Endothelial cell of umbilical vein (primary cell): ENCODE measurements at regions not wholly inside any gene's neighbourhood (a gene's known extent, or its start where the extent isn't known, plus 50 kb on each side); places are given as distances from the start of the nearest gene placed in this dataset.

Source experiments
- BruUV-seq: library from RNA; stranded (reverse); fragments of 400-500 nt; replicated peaks from 2 replicates; lab custom pipeline; 2021; lab: Mats Ljungman, UMichigan
- CTCF ChIA-PET: fragments of 300-600, 350-600 bp; sonication (Branson Sonifier 250); formaldehyde crosslinking; loops from one replicate; lab custom pipeline; 2021; ENCODE audit warnings: antibody characterized with exemption, inconsistent platforms; lab: Charles Lee
- POLR2A ChIA-PET: fragments of 300-600, 350-600 bp; sonication (Branson Sonifier 250); formaldehyde crosslinking; loops from one replicate; lab custom pipeline; 2021; ENCODE audit warnings: antibody characterized with exemption, inconsistent platforms; lab: Charles Lee
- DNase-seq: peaks from one replicate; pipeline ENCODE4 v3.0.0-alpha.2; 2011; ENCODE audit warnings: low read depth, low spot score
- FAIRE-seq: peaks from 2 replicates; lab custom pipeline; 2011; peaks lifted over from hg19 to GRCh38; lab: Jason Lieb, UNC
- H2AFZ ChIP-seq: 2 replicates; pipeline ENCODE4 v1.6.0; 2012; ENCODE audit warnings: low read depth, low read length, control low read depth, inconsistent platforms
- H3K27ac ChIP-seq: 2 replicates; pipeline ENCODE4 v1.5.1; 2011; ENCODE audit warnings: low read depth, mild to moderate bottlenecking, control low read depth, low read length, moderate library complexity; ENCODE audit not compliant: insufficient read depth
- H3K27me3 ChIP-seq, 2 experiments: 2 replicates each; pipeline versions ENCODE4 v1.6.0 to v1.6.1; 2011; ENCODE audit warnings: low read length in 2 of 2, mixed read lengths in 1 of 2; ENCODE audit not compliant: control insufficient read depth in 2 of 2, insufficient read depth in 2 of 2
- H3K36me3 ChIP-seq, 2 experiments: 2 replicates in 1 of 2; 3 replicates in 1 of 2; pipeline ENCODE4 v1.5.1; 2011; ENCODE audit warnings: low read length in 2 of 2, mild to moderate bottlenecking in 1 of 2, moderate library complexity in 1 of 2; ENCODE audit not compliant: control insufficient read depth in 2 of 2, insufficient read depth in 2 of 2; ENCODE audit errors: extremely low read depth in 1 of 2
- H3K4me1 ChIP-seq: 3 replicates; pipeline ENCODE4 v1.5.1; 2011; ENCODE audit warnings: mild to moderate bottlenecking, low read length; ENCODE audit not compliant: control insufficient read depth, insufficient read depth; ENCODE audit errors: extremely low read depth
- H3K4me2 ChIP-seq: 2 replicates; pipeline ENCODE4 v1.6.1; 2011; ENCODE audit warnings: low read length, control low read depth, mixed read lengths; ENCODE audit not compliant: insufficient read depth
- H3K4me3 ChIP-seq, 3 experiments: fragments of 200-600 bp in 1 of 3; sonication (generic), shearing (Covaris generic) in 1 of 3; replicated peaks in 1 of 3; 2 replicates each; pipeline ENCODE4 v1.5.1; 2011 to 2016; ENCODE audit warnings: control low read depth in 3 of 3, low read length in 3 of 3, mild to moderate bottlenecking in 2 of 3, inconsistent platforms in 1 of 3, low read depth in 1 of 3, moderate library complexity in 1 of 3; ENCODE audit not compliant: insufficient read depth in 1 of 3
- H3K79me2 ChIP-seq: 2 replicates; pipeline ENCODE4 v1.6.0; 2012; ENCODE audit warnings: low read length, inconsistent platforms; ENCODE audit not compliant: control insufficient read depth, insufficient read depth
- H3K9ac ChIP-seq: replicated peaks from 2 replicates; pipeline ENCODE3; 2011; ENCODE audit warnings: low read length, control low read depth; ENCODE audit not compliant: insufficient read depth; ENCODE audit errors: extremely low read depth
- H3K9me1 ChIP-seq: replicated peaks from 3 replicates; pipeline ENCODE4 v1.6.0; 2011; ENCODE audit warnings: mild to moderate bottlenecking, low read length; ENCODE audit not compliant: control insufficient read depth, insufficient read depth; ENCODE audit errors: extremely low read depth
- H3K9me3 ChIP-seq: replicated peaks from 2 replicates; pipeline ENCODE4 v1.5.1; 2012; ENCODE audit warnings: low read length, inconsistent platforms; ENCODE audit not compliant: control insufficient read depth, insufficient read depth
- H4K20me1 ChIP-seq: replicated peaks from 2 replicates; pipeline ENCODE3; 2011; ENCODE audit warnings: mild to moderate bottlenecking, low read length; ENCODE audit not compliant: control insufficient read depth, insufficient read depth; ENCODE audit errors: extremely low read depth
- CTCF ChIP-seq, 2 donors: IDR thresholded peaks; 1 replicate in 1 of 2; 2 replicates in 1 of 2; pipeline ENCODE4 v1.5.1; 2011; ENCODE audit warnings: low read length in 2 of 2, mild to moderate bottlenecking in 2 of 2, moderate library complexity in 2 of 2, control low read depth in 1 of 2, inconsistent platforms in 1 of 2, low read depth in 1 of 2; ENCODE audit not compliant: insufficient read depth in 1 of 2; ENCODE audit errors: extremely low read depth in 1 of 2
- EZH2 ChIP-seq: IDR thresholded peaks from 2 replicates; pipeline ENCODE4 v1.6.1; 2012; ENCODE audit warnings: borderline replicate concordance, low read depth, mild to moderate bottlenecking, moderate library complexity, low read length, inconsistent platforms; ENCODE audit not compliant: severe bottlenecking
- FOS ChIP-seq: IDR thresholded peaks from 2 replicates; pipeline ENCODE4 v1.6.1; 2011; ENCODE audit warnings: mild to moderate bottlenecking, low read length, moderate library complexity, borderline replicate concordance; ENCODE audit not compliant: insufficient read depth
- GATA2 ChIP-seq: IDR thresholded peaks from 2 replicates; pipeline ENCODE4 v1.7.0; 2011; ENCODE audit warnings: low read depth, mild to moderate bottlenecking, moderate library complexity, mixed read lengths, low read length; ENCODE audit not compliant: insufficient read length, insufficient read depth
- JUN ChIP-seq: IDR thresholded peaks from 2 replicates; pipeline ENCODE4 v1.6.1; 2011; ENCODE audit warnings: borderline replicate concordance, low read depth; ENCODE audit not compliant: insufficient read length, insufficient read depth
- MAX ChIP-seq: IDR thresholded peaks from 2 replicates; pipeline ENCODE4 v1.6.1; 2011; ENCODE audit not compliant: insufficient read depth, insufficient read length
- MYC ChIP-seq: IDR thresholded peaks from one replicate; pipeline ENCODE4 v1.6.1; 2011; ENCODE audit warnings: mild to moderate bottlenecking, low read depth, low read length
- POLR2A ChIP-seq: IDR thresholded peaks from 2 replicates; pipeline ENCODE4 v1.6.1; 2012; ENCODE audit warnings: low read depth, mild to moderate bottlenecking, control low read depth, low read length
- POLR2AphosphoS5 ChIP-seq: IDR thresholded peaks from 2 replicates; pipeline ENCODE4 v1.6.1; 2012; ENCODE audit warnings: low read depth, mild to moderate bottlenecking, control low read depth, low read length, moderate library complexity; ENCODE audit not compliant: insufficient read depth
- dilution Hi-C: fragments of 300-500 bp; cut with MboI; formaldehyde crosslinking; loops from one replicate; pipeline ENCODE4 v1.15.0; 2019; ENCODE audit warnings: low sequenced_read_pairs; ENCODE audit not compliant: extremely low pct_ligation_motif_present
- intact Hi-C: fragments of 100-400 bp; cut with micrococcal nuclease; formaldehyde crosslinking; loops from one replicate; pipeline ENCODE4 v1.10.0; 2022

- ChIA-PET POLR2A (no interaction called here), CTCF (interaction anchor here (0.8 kb wide), 1 partner anchor 11 kb away, joined by 3 read pairs; no protein-coding TSS in a partner anchor)
- no peak overlapping the region for H3K4me2 ChIP-seq
- H3K27me3 ChIP-seq = no peaks in the 10 kb centered on the region
- H3K4me3 ChIP-seq = no peak overlapping the region
- intact Hi-C loops (no loop called here), dilution Hi-C loops (no loop called here)
- H3K79me2 ChIP-seq = no peaks in the 10 kb centered on the region
- H3K9ac ChIP-seq = no peak overlapping the region
- DNase-seq = no peak
- H3K4me1 ChIP-seq = no peaks in the 10 kb centered on the region
- H2AFZ ChIP-seq = no peak overlapping the region
- no peaks in the 10 kb centered on the region for H3K9me1 ChIP-seq
- TF ChIP-seq MYC = no peak
- no peak for TF ChIP-seq GATA2
- TF ChIP-seq POLR2A = no peak
- no peak for TF ChIP-seq FOS
- no peak for TF ChIP-seq CTCF (IDR thresholded peaks at IDR 0.05; ENCODE audit: extremely low read depth in 1 of 2, insufficient read depth in 1 of 2, low read depth in 1 of 2, low read length in 2 of 2)
- H3K27ac ChIP-seq = no peak overlapping the region
- H4K20me1 ChIP-seq = no peaks in the 10 kb centered on the region
- FAIRE-seq = no peak
- H3K36me3 ChIP-seq = no peaks in the 10 kb centered on the region
- no TSS peak for BruUV-seq
- H3K9me3 ChIP-seq = no peaks in the 10 kb centered on the region
Measured at GRCh38 chr6:80477591-80477990, 371.1 kb downstream of the BCKDHB start.

GRCh38 chr6:80472271-80472670, 365.8 kb downstream of the BCKDHB start:
- ChIA-PET POLR2A (no interaction called here), CTCF (interaction anchor here (1.4 kb wide), 1 partner anchor 15 kb away, joined by 5 read pairs; no protein-coding TSS in a partner anchor)
- H2AFZ ChIP-seq = no peak overlapping the region
- BruUV-seq = no TSS peak
- H3K9me3 ChIP-seq = no peaks in the 10 kb centered on the region
- H3K9me1 ChIP-seq = no peaks in the 10 kb centered on the region
- no peak for DNase-seq
- no peaks in the 10 kb centered on the region for H3K27me3 ChIP-seq
- no peak overlapping the region for H3K27ac ChIP-seq
- no peak overlapping the region for H3K9ac ChIP-seq
- intact Hi-C loops (no loop called here), dilution Hi-C loops (no loop called here)
- H3K4me3 ChIP-seq = no peak overlapping the region
- H3K4me1 ChIP-seq = no peaks in the 10 kb centered on the region
- H3K36me3 ChIP-seq = no peaks in the 10 kb centered on the region
- H4K20me1 ChIP-seq = no peaks in the 10 kb centered on the region
- no peak for FAIRE-seq
- H3K79me2 ChIP-seq = no peaks in the 10 kb centered on the region
- no peak overlapping the region for H3K4me2 ChIP-seq
- TF ChIP-seq POLR2AphosphoS5 (no peak), EZH2 (no peak), MAX (no peak), POLR2A (no peak), FOS (no peak), GATA2 (no peak), JUN (no peak), CTCF (IDR thresholded peaks at IDR 0.05; ENCODE audit: extremely low read depth in 1 of 2, insufficient read depth in 1 of 2, low read depth in 1 of 2, low read length in 2 of 2) (no peak), MYC (no peak)
